ENCODE measurements at regions not wholly inside any gene's neighbourhood (a gene's known extent, or its start where the extent isn't known, plus 50 kb on each side); places are given as distances from the start of the nearest gene placed in this dataset.
A peak's percentile ranks its signal among the peaks of the same experiment; 100 is the strongest.

DNA sequence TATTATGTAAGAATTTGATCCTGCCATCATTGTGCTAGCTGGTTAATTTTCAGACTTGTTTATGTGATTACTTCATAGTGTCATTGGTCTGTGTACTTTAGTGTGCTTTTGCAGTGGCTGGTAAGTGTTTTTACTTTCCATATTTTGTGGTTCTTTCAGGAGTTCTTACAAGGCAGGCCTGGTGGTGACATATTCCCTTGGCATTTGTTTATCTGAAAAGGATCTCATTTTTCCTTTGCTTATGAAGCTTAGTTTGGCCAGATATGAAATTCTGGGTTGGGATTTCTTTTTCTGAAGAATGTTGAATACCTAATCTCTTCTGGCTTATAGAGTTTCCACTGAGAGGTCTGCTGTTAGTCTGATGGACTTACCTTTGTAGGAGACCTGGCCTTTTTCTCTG, 72.8 kb upstream of the MC4R start:
- no peak for DNase-seq

DNA sequence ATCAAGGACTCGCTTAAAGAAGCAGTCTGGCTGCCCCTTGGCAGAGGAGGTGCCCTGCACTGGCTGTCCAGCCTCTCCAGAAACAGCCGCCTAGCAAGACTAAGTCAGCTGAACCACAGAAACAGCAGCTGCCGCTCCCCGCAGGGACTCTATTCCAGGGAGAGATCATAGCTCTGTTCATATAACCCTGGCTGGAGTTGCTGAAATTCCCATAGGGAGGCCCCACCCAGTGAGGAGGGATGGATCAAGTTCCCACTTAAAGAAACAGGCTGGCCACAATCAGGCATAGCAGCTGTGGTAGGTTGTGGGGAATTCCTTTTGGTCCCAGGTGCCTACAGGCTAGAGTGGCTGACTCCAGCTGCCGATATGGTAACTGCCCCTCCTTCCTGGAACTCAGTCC, 74.2 kb upstream of the MC4R start:
- no peak for DNase-seq

DNA sequence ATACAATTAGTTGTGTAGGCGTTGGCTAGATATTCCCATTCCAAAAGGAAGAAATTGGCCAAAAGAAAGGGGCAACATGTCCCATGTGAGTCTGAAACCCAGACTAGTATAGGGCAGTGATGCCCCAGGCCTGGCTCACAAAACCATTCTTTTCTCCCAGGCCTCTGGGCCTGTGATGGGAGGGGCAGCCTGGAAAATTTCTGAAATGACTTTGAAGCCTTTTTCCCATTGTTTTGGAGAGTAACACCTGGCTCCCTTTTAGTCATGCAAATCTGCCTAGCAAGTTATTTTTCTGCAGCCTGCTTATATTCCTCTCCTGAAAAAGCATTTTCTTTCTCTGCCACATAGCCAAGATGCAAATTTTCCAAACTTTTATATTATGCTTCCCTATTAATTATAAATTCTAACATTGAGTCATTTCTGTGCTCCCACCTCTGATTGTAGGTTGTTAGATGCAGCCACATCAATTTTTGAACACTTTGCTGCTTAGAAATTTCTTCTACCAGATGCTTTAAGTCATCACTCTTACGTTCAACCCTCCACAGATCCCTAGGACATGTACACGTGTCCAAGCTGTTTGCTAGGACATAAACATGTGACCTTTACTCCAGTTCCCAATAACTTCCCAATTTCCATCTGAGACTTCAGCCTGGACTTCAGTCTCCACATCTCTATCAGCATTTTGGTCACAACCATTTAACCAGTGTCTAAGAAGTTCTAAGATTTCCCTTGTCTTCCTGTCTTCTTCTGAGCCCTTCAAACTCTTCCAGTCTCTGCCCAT, 76.1 kb upstream of the MC4R start:
- no peak for DNase-seq

- DNase-seq: no peak
These were observed 79.8 kb upstream of the MC4R start for GRCh38 chr18:60452421-60452820.

GRCh38 chr18:60466677-60467076, 94.1 kb upstream of the MC4R start:
- DNase-seq: no peak

- no peak for DNase-seq
These were observed 97.0 kb upstream of the MC4R start for GRCh38 chr18:60469387-60470100.

GRCh38 chr18:60471652-60472051, 99.1 kb upstream of the MC4R start:
- no peak for DNase-seq

DNA sequence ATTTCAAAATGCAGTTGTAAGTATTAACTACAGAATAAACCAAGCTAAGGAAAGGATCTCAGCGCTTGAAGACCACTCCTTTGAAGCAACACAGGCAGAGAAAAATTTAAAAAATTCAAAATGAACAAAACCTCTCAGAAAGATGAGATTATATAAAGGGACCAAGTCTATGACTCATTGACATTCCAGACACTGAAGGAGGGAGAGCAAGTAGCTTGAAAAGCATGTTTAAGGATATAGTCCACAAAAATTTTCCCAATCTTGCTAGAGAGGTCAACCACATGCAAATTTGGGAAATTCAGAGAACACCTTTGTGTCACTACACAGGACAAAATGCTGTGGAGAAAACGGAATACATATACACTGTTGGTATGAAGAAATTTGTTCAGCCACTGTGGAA, 112.6 kb upstream of the MC4R start:
- DNase-seq: no peak

DNA sequence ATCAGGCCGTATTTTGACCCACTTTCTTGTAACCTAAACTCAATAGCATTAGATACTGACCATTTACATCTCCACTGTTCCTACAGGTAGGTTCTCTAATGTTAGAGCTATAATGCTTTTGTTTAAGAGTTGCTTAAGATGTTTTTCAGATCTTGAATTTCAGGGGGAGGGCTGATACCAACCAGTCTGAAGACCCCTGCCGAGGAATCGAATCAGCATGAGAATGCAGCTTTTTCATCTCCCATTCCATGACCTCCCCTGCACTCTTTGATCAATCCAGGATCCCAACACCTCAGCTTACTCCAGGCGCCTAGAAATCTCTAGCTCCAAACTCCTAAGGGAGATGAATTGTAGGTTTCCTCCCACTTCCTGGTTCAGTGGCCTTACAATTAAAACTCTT, 120.5 kb upstream of the MC4R start:
- DNase-seq: no peak

GRCh38 chr18:60499675-60500074, 127.1 kb upstream of the MC4R start:
- no peak for DNase-seq

- no peak for DNase-seq
These were observed 128.4 kb upstream of the MC4R start for GRCh38 chr18:60500960-60501359.

GRCh38 chr18:60502591-60502990, 130.0 kb upstream of the MC4R start:
- DNase-seq: no peak

DNA sequence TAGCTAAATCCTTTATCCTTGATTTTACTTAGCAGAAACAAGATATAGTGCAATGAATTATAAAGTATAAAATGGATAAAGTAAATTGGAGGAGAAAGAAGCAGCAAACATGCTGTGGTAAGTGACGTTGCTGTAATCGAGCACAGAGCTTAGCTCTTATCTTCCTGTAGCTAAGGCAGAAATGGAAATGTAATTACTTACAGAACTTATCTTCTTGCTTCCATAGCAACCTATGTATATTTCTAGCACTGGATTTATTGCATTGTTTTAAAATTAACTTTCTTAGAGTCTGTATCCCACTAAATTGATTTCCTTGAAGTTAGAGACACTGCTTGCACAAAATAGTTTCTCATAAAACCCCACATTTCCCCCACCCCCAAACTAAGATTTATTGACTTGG, 130.6 kb upstream of the MC4R start:
- DNase-seq: no peak

DNA sequence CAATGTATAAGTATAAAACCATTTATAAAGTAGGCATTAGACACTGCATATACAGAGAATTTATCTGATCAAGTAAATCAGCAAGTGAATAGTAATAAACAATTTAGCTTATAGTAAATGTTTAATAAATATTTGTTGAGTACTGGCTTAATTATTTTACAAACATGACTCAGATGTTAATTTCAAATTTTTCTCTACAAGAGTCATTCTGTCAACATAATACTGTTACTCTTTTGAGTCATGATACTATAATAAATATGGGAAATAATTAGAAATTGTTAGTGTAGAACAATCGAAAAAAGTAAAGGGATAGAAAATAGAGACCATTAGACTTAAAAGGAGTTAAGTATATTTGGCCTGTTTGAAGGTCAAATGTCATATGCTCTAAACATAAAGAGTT, 133.6 kb upstream of the MC4R start:
- no peak for DNase-seq

DNA sequence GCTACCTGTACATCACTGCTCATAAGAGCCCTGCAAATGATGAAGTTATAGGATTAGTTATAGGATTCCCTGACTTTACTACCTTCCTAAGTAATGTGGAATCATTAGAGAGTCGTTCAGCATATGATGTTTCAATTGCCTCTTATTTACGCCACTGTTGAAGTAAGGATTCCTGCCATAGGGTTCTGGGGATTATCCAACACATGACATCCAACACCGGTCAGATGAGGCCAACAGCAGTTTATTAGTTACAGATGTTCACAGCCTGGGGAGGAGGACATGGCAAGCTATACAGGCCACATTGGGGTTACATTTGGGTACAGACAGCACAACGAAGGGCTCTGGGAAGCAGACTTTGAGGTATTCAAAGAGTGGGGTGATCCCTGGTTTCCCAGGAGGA, 134.1 kb upstream of the MC4R start:
- no peak for DNase-seq

GRCh38 chr18:60508108-60508507, 135.5 kb upstream of the MC4R start:
- DNase-seq: no peak

DNA sequence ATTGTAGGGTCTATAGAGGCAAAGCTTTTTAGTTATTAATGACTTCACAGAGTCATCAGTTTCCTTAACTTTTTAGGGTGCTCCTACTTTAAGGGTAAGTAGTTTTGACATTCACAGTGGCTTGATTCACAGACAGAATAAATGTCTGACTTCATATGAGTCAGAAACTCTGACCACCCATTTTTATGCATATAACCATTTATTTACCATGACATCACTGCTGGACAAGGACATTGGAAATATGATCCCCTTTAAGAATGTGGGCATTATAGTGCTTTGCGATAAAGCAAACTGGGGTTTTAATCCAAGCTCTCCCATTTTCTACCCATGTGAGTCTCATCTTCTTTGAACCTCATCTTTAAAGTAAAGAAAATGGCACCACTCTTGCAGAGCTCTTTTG, 162.0 kb upstream of the MC4R start:
- no peak for DNase-seq

- no peak for DNase-seq
These were observed 164.5 kb upstream of the MC4R start for GRCh38 chr18:60537074-60537473.

DNA sequence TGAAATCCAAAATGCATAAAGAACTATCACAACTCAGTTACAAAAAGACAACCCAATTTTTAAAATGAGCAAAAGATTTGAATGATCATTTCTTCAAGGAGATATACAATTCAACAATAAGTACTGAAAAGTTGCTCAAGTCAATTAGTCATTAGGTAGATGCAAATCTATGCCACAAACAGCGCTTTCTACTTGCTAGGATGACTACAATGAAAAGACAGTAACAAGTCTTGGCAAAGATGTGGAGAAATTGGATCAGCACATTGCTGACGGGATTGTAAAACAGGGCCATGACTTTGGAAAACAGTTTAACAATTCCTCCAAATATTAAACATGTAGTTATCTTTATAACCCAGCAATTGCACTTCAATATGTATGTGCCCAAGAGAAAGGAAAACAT, 166.3 kb upstream of the MC4R start:
- no peak for DNase-seq

GRCh38 chr18:60541661-60542060, 169.1 kb upstream of the MC4R start:
- DNase-seq: no peak

DNA sequence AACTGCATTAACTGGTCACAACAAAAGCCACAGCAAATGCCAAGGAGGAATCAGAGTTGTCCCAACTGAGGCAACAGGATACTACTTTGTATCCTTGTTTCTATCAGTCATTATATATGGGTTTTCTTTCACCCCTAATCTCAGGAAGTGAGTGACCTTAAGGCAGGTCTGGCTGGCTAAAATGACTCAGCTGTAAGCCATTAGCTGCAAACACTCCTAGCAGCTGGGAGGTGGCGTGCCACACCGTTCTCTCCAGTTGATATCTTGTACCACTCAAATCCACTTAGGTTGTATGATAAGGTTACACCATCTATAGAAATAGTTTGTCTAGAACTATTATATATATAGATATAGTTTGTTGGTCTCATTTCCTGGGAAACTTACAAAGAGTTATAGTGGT, 171.1 kb upstream of the MC4R start:
- DNase-seq: no peak

GRCh38 chr18:60549338-60549960, 176.9 kb upstream of the MC4R start:
- peak; percentile 23 for DNase-seq

DNA sequence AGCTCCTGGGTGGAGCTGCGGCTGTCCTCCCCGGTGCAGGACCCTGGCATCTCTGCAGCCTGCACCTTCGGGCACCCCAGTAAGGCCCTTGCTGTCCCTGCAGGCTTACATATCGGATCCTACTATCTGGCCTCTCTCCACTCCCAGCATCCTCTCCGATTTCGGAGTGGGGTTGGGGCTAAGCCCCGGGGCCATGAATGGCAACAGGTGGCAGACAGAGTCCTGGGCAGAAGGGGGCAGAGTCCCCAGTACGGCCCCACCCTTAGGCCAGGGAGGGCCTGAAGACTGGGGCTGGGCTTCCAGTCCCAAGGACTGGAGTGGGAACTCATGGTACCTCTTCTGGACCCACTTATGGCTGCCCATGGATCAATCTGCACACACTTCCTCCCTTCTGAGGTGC, 180.4 kb upstream of the MC4R start:
- no peak for DNase-seq

DNA sequence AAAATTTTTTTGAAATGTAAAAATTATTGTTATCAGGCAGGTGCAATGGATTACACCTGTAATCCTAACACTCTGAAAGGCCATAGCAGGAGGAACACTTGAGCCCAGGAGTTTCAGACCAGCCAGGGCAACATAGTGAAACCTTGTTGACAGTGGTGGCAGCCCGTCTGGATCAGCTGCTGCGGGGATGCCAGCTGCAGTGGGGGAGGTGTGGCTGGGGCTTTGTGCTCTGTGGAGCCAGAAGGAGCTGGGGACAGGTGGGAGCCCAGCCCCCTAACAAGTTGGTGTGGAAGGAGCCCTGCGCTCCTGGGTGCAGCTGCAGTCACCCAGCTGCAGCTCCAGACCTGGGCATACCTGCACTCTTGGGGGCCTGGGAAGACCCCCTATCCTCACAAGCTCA, 182.4 kb upstream of the MC4R start:
- DNase-seq: no peak

All from DMS79 treated with DMSO at 0.1 percent for 48 hours (cell line).